WTC11 (cell line): ENCODE measurements at regions not wholly inside any gene's neighbourhood (a gene's known extent, or its start where the extent isn't known, plus 50 kb on each side); places are given as distances from the start of the nearest gene placed in this dataset.

Source experiments
- ATAC-seq: fragments of 200-7000 bp; cut with Tn5 transposase; 2 replicates; pipeline ENCODE4 v1.10.0; 2021; ENCODE audit warnings: mild to moderate bottlenecking, moderate library complexity
- CTCF ChIA-PET: fragments of 300-600 bp; sonication (Branson Sonifier 250); formaldehyde crosslinking; loops from one replicate; lab custom pipeline; 2021; ENCODE audit warnings: antibody characterized with exemption; lab: Charles Lee
- POLR2A ChIA-PET: fragments of 350-600 bp; sonication (Branson Sonifier 250); formaldehyde crosslinking; loops from one replicate; lab custom pipeline; 2021; ENCODE audit warnings: antibody characterized with exemption; lab: Charles Lee
- DNase-seq: peaks from one replicate; pipeline ENCODE4 v3.0.0; 2021; ENCODE audit warnings: low spot score
- H3K27ac Mint-ChIP-seq: 2 replicates; pipeline ENCODE4 v1.8.0; 2021; ENCODE audit warnings: mixed read lengths
- H3K27me3 Mint-ChIP-seq: 2 replicates; pipeline ENCODE4 v1.8.0; 2021; ENCODE audit warnings: low read depth, mild to moderate bottlenecking, moderate library complexity, mixed read lengths
- H3K36me3 Mint-ChIP-seq: 2 replicates; pipeline ENCODE4 v1.8.0; 2021; ENCODE audit warnings: mixed read lengths
- H3K4me1 Mint-ChIP-seq: 2 replicates; pipeline ENCODE4 v1.8.0; 2022; ENCODE audit warnings: mixed read lengths
- H3K4me3 Mint-ChIP-seq: 2 replicates; pipeline ENCODE4 v1.8.0; 2021; ENCODE audit warnings: mild to moderate bottlenecking, moderate library complexity, mixed read lengths
- H3K9me3 Mint-ChIP-seq: 2 replicates; pipeline ENCODE4 v1.8.0; 2021; ENCODE audit warnings: mixed read lengths
- ATF1 ChIP-seq: sonication (generic); formaldehyde crosslinking; IDR thresholded peaks from 2 replicates; pipeline ENCODE4 v1.8.1; 2023; ENCODE audit warnings: mild to moderate bottlenecking, moderate library complexity, missing genetic modification reagents
- ATF6 ChIP-seq: sonication (generic); formaldehyde crosslinking; IDR thresholded peaks from 2 replicates; pipeline ENCODE4 v1.8.1; 2023; ENCODE audit warnings: mild to moderate bottlenecking, missing genetic modification reagents
- E2F5 ChIP-seq: sonication (generic); formaldehyde crosslinking; IDR thresholded peaks from 2 replicates; pipeline ENCODE4 v1.8.1; 2022; ENCODE audit warnings: mild to moderate bottlenecking, moderate library complexity, missing genetic modification reagents
- ERG ChIP-seq: fragments of 250-450 bp; sonication (Bioruptor Pico); IDR thresholded peaks from 2 replicates; pipeline ENCODE4 v1.8.0; 2021; ENCODE audit warnings: mild to moderate bottlenecking
- FOXP1 ChIP-seq: sonication (generic); formaldehyde crosslinking; IDR thresholded peaks from 2 replicates; pipeline ENCODE4 v1.8.0; 2022; ENCODE audit warnings: missing genetic modification reagents, mild to moderate bottlenecking, moderate library complexity, borderline replicate concordance
- FOXP4 ChIP-seq: sonication (generic); formaldehyde crosslinking; IDR thresholded peaks from 2 replicates; pipeline ENCODE4 v1.8.0; 2022; ENCODE audit warnings: mild to moderate bottlenecking, missing genetic modification reagents
- MAX ChIP-seq: sonication (generic); formaldehyde crosslinking; IDR thresholded peaks from 2 replicates; pipeline ENCODE4 v1.8.0; 2022; ENCODE audit warnings: mild to moderate bottlenecking, missing genetic modification reagents
- PREB ChIP-seq: sonication (generic); formaldehyde crosslinking; IDR thresholded peaks from 2 replicates; pipeline ENCODE4 v1.8.1; 2022; ENCODE audit warnings: mild to moderate bottlenecking, missing genetic modification reagents, moderate library complexity, borderline replicate concordance
- RORB ChIP-seq: fragments of 250-450 bp; sonication (Bioruptor Pico); IDR thresholded peaks from 2 replicates; pipeline ENCODE4 v1.9.0; 2021; ENCODE audit warnings: mild to moderate bottlenecking
- TEAD1 ChIP-seq: sonication (generic); formaldehyde crosslinking; IDR thresholded peaks from 2 replicates; pipeline ENCODE4 v1.8.0; 2022; ENCODE audit warnings: mild to moderate bottlenecking, missing genetic modification reagents
- ZBTB21 ChIP-seq: sonication (generic); formaldehyde crosslinking; IDR thresholded peaks from 2 replicates; pipeline ENCODE4 v1.8.1; 2023; ENCODE audit warnings: mild to moderate bottlenecking, missing genetic modification reagents, borderline replicate concordance
- ZNF281 ChIP-seq: sonication (generic); formaldehyde crosslinking; IDR thresholded peaks from 2 replicates; pipeline ENCODE4 v1.8.0; 2023; ENCODE audit warnings: mild to moderate bottlenecking, missing genetic modification reagents
- ZNF512 ChIP-seq: sonication (generic); formaldehyde crosslinking; IDR thresholded peaks from 2 replicates; pipeline ENCODE4 v1.8.1; 2022; ENCODE audit warnings: missing genetic modification reagents, borderline replicate concordance

- ATAC-seq = no peak
- no peak overlapping the region for H3K27ac Mint-ChIP-seq
- no peak overlapping the region for H3K4me3 Mint-ChIP-seq
- no peaks in the 10 kb centered on the region for H3K36me3 Mint-ChIP-seq
- POLR2A ChIA-PET = no interaction called here
- no peaks in the 10 kb centered on the region for H3K27me3 Mint-ChIP-seq
- no peak for DNase-seq
- no peaks in the 10 kb centered on the region for H3K9me3 Mint-ChIP-seq
- H3K4me1 Mint-ChIP-seq = no peaks in the 10 kb centered on the region
- CTCF ChIA-PET = no interaction called here
- no peak for TF ChIP-seq MAX (CRISPR knock-in tag)
- TF ChIP-seq, all 79 proteins: peak for 0
These were observed 371.5 kb upstream of the ATXN7L3B start for GRCh38 chr12:74166096-74166495.

- ATAC-seq (no peak), DNase-seq (no peak)
- Mint-ChIP-seq H3K4me3 (no peak overlapping the region), H3K4me1 (no peaks in the 10 kb centered on the region), H3K27ac (no peak overlapping the region)
- POLR2A ChIA-PET = no interaction called here
- TF ChIP-seq ERG (CRISPR knock-in tag) = no peak
- TF ChIP-seq ZNF281 (CRISPR knock-in tag) = no peak
- no peak for TF ChIP-seq RORB (CRISPR knock-in tag)
- TF ChIP-seq ZBTB21 (CRISPR knock-in tag) = no peak
- no peak for TF ChIP-seq ATF1 (CRISPR knock-in tag)
- no peak for TF ChIP-seq PREB (CRISPR knock-in tag)
- no peak for TF ChIP-seq TEAD1 (CRISPR knock-in tag)
- TF ChIP-seq FOXP4 (CRISPR knock-in tag) = no peak
- TF ChIP-seq ATF6 = no peak
- no peak for TF ChIP-seq E2F5 (CRISPR knock-in tag)
- no peak for TF ChIP-seq ZNF512 (CRISPR knock-in tag)
- no peak for TF ChIP-seq FOXP1 (CRISPR knock-in tag)
- TF ChIP-seq, all 79 proteins: peak for 0
- H3K9me3 Mint-ChIP-seq = peaks cover 3% of the 10 kb centered on the region
- CTCF ChIA-PET = no interaction called here
- H3K27me3 Mint-ChIP-seq = no peaks in the 10 kb centered on the region
- H3K36me3 Mint-ChIP-seq = peaks cover 2% of the 10 kb centered on the region
These were observed 368.0 kb upstream of the ATXN7L3B start for GRCh38 chr12:74169607-74170006.
